ENCODE measurements at regions not wholly inside any gene's neighbourhood (a gene's known extent, or its start where the extent isn't known, plus 50 kb on each side); places are given as distances from the start of the nearest gene placed in this dataset.

DNA sequence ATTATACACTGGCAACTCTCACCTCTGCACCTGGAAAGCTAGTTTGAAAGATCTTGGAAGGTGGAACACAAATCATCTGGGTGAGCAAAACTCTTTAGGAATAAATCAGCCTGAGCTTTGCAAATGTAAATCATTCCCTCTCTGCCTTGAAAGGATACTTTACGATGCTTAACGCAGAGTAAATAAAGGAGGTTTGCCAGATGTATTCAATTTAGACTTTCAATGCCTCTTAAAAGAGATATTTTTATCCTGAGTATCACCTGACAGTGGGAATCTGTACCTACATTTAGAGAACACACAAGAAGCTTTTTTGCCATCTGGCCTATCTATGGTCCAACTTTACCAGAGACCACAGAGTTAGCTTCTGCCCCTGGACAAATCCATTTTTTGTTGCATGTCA, 983.2 kb upstream of the CDH2 start:
- TF ChIP-seq, protein P1, sequence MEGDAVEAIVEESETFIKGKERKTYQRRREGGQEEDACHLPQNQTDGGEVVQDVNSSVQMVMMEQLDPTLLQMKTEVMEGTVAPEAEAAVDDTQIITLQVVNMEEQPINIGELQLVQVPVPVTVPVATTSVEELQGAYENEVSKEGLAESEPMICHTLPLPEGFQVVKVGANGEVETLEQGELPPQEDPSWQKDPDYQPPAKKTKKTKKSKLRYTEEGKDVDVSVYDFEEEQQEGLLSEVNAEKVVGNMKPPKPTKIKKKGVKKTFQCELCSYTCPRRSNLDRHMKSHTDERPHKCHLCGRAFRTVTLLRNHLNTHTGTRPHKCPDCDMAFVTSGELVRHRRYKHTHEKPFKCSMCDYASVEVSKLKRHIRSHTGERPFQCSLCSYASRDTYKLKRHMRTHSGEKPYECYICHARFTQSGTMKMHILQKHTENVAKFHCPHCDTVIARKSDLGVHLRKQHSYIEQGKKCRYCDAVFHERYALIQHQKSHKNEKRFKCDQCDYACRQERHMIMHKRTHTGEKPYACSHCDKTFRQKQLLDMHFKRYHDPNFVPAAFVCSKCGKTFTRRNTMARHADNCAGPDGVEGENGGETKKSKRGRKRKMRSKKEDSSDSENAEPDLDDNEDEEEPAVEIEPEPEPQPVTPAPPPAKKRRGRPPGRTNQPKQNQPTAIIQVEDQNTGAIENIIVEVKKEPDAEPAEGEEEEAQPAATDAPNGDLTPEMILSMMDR (conservative IDR thresholded peaks at IDR 0.05; ENCODE audit: low read depth, low read length): no peak
- no peak for TF ChIP-seq EZH2 (IDR thresholded peaks at IDR 0.05; ENCODE audit: borderline replicate concordance, low read depth, low read length, poor library complexity, severe bottlenecking)

Data from A673 (cell line).